ENCODE measurements at regions not wholly inside any gene's neighbourhood (a gene's known extent, or its start where the extent isn't known, plus 50 kb on each side); places are given as distances from the start of the nearest gene placed in this dataset.
"Not testable (repeated sequence)": the region's sequence is repeated elsewhere in the genome, so short reads cannot be mapped to it uniquely, and the experiment has no call there.

GRCh38 chr12:125512541-125513298 is 447.5 kb downstream of the AACS start:
- no peak for DNase-seq

GRCh38 chr12:125515887-125516286 is 450.7 kb downstream of the AACS start:
- no peak for DNase-seq

- DNase-seq, result no peak
These were observed 452.8 kb downstream of the AACS start for GRCh38 chr12:125518074-125518473.

- no peak for DNase-seq
These were observed 453.9 kb downstream of the AACS start for GRCh38 chr12:125519026-125519651.

GRCh38 chr12:125525879-125526278 is 460.6 kb downstream of the AACS start:
- DNase-seq, result no peak

- DNase-seq, result no peak
These were observed 463.0 kb downstream of the AACS start for GRCh38 chr12:125528281-125528680.

- no peak for DNase-seq
These were observed 465.0 kb downstream of the AACS start for GRCh38 chr12:125530201-125530600.

GRCh38 chr12:125530876-125531275 is 465.6 kb downstream of the AACS start:
- no peak for DNase-seq

- no peak for DNase-seq
These were observed 466.3 kb downstream of the AACS start for GRCh38 chr12:125531574-125531973.

GRCh38 chr12:125533434-125534029 is 468.3 kb downstream of the AACS start:
- peak; percentile 28 to 29 for DNase-seq

GRCh38 chr12:125538401-125539199 is 473.4 kb downstream of the AACS start:
- DNase-seq, result no peak

- no peak for DNase-seq
These were observed 475.5 kb downstream of the AACS start for GRCh38 chr12:125540580-125541204.

GRCh38 chr12:125544960-125545359 is 479.7 kb downstream of the AACS start:
- no peak for DNase-seq

- DNase-seq, result no peak
These were observed 483.9 kb downstream of the AACS start for GRCh38 chr12:125549171-125549570.

- peak in 1 of 2 experiments; percentile 3 for DNase-seq
These were observed 484.6 kb downstream of the AACS start for GRCh38 chr12:125549836-125550235.

GRCh38 chr12:125552295-125552694 is 487.1 kb downstream of the AACS start:
- no peak for DNase-seq

GRCh38 chr12:125561008-125561407 is 495.8 kb downstream of the AACS start:
- DNase-seq, result not testable (repeated sequence)

GRCh38 chr12:125564753-125565152 is 499.5 kb downstream of the AACS start:
- no peak for DNase-seq

GRCh38 chr12:125567581-125567980 is 502.3 kb downstream of the AACS start:
- DNase-seq, result no peak

- DNase-seq, result no peak
These were observed 503.1 kb downstream of the AACS start for GRCh38 chr12:125568306-125568705.

- no peak for DNase-seq
These were observed 508.0 kb downstream of the AACS start for GRCh38 chr12:125573271-125573670.

- no peak for DNase-seq
These were observed 512.1 kb downstream of the AACS start for GRCh38 chr12:125577334-125577733.

GRCh38 chr12:125579916-125580315 is 514.7 kb downstream of the AACS start:
- no peak for DNase-seq

Data from activated CD4-positive, alpha-beta T cell treated with anti-CD3 and anti-CD28 coated beads, Interleukin-2, amount 50 U/mL, for 48 hours (primary cell).